ENCODE measurements at regions not wholly inside any gene's neighbourhood (a gene's known extent, or its start where the extent isn't known, plus 50 kb on each side); places are given as distances from the start of the nearest gene placed in this dataset.

GRCh38 chr11:71364806-71365205 lies 83.4 kb downstream of the DHCR7 start:
- Histone ChIP-seq H3K4me1 (no peaks in the 10 kb centered on the region), H3K4me3 (replicated peaks in 1 of 3) (no peak overlapping the region), H3K36me3 (no peaks in the 10 kb centered on the region), H3K27ac (no peak overlapping the region), H3K27me3 (no peaks in the 10 kb centered on the region), H3K9me3 (no peaks in the 10 kb centered on the region)
- DNase-seq: no peak
- WGBS, 2 donors: 90% methylated on average over 5 of the region's 5 CpGs; no CpG with 5 or more reads in 1 of the 2 donors
- no peak for TF ChIP-seq POLR2A (IDR thresholded peaks at IDR 0.05)
- TF ChIP-seq, protein P1, sequence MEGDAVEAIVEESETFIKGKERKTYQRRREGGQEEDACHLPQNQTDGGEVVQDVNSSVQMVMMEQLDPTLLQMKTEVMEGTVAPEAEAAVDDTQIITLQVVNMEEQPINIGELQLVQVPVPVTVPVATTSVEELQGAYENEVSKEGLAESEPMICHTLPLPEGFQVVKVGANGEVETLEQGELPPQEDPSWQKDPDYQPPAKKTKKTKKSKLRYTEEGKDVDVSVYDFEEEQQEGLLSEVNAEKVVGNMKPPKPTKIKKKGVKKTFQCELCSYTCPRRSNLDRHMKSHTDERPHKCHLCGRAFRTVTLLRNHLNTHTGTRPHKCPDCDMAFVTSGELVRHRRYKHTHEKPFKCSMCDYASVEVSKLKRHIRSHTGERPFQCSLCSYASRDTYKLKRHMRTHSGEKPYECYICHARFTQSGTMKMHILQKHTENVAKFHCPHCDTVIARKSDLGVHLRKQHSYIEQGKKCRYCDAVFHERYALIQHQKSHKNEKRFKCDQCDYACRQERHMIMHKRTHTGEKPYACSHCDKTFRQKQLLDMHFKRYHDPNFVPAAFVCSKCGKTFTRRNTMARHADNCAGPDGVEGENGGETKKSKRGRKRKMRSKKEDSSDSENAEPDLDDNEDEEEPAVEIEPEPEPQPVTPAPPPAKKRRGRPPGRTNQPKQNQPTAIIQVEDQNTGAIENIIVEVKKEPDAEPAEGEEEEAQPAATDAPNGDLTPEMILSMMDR (IDR thresholded peaks at IDR 0.05): no peak
- intact Hi-C loops (cut with DNase I): no loop called here

DNA sequence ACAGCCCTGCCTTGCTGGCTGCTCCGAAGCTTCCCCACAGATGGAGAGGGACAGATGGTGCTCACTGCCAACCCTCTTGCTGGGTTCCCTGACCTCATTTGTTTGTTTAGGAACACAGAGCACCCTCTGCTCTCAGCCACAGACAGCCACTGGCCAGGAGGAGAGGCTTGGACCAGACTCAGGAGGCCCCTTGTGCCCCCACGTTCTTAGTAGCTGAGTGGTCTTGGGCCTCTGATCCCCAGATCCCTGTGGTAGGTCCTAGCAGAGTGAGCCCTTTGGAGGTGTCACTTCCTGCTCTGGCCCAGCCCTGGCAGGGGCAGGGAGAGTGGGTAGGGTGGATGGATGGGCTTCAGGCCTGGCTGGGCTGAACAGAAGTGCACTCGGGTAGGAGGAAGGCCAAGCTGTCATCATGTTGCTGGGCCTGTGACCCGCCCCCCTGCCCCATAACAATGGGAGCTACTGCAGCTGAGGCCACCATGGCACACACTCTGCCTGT lies 84.0 kb downstream of the DHCR7 start:
- Histone ChIP-seq H3K4me3 (replicated peaks in 1 of 3) (no peak overlapping the region), H3K9me3 (no peaks in the 10 kb centered on the region), H3K4me1 (no peaks in the 10 kb centered on the region), H3K27ac (no peak overlapping the region), H3K36me3 (no peaks in the 10 kb centered on the region), H3K27me3 (no peaks in the 10 kb centered on the region)
- 51 to 60% methylated on average over 2 to 3 of the region's 4 CpGs for WGBS, 2 donors
- intact Hi-C loops (cut with DNase I): no loop called here
- TF ChIP-seq, protein P1 (IDR thresholded peaks at IDR 0.05): no peak
- no peak for TF ChIP-seq POLR2A (IDR thresholded peaks at IDR 0.05)
- peak in 1 of 2 donors; percentile 2 for DNase-seq

- Histone ChIP-seq H3K36me3 (no peaks in the 10 kb centered on the region), H3K27ac (no peak overlapping the region), H3K4me3 (replicated peaks in 1 of 3) (no peak overlapping the region), H3K4me1 (no peaks in the 10 kb centered on the region), H3K27me3 (no peaks in the 10 kb centered on the region), H3K9me3 (no peaks in the 10 kb centered on the region)
- intact Hi-C loops (cut with DNase I): no loop called here
- no peak for DNase-seq
- TF ChIP-seq POLR2A (IDR thresholded peaks at IDR 0.05): no peak
- 84 to 100% methylated on average over 4 of the region's 4 CpGs for WGBS, 2 donors
These were observed 84.5 kb downstream of the DHCR7 start for GRCh38 chr11:71363721-71364120.

DNA sequence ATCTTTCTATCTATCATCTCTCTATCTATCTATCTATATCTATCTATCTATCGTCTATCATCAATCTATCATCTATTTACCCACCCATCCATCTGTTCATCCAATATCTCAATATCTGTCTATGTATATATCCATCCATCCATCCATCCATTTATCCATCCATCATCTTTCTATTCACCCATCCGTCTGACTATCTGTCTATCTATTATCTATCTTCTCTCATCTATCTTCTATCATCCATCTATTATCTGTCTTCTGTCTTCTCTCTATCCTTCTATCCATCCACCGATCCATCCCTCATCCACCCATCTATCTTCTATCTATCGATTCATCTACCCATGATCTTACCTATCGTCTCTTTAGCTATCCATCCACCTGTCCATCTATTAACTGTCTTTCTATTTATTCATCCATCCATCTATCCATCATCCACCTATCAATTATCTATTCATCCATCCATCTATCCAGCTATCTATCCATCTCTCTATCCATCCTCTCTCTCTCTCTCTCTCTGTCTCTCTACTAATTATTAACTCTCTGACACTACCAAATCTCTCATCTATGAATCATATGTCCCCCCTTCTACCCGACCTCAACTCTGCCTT lies 89.1 kb downstream of the DHCR7 start:
- Histone ChIP-seq H3K27ac (no peak overlapping the region), H3K4me1 (no peaks in the 10 kb centered on the region), H3K36me3 (no peaks in the 10 kb centered on the region), H3K9me3 (no peaks in the 10 kb centered on the region), H3K27me3 (no peaks in the 10 kb centered on the region), H3K4me3 (replicated peaks in 1 of 3) (no peak overlapping the region)
- TF ChIP-seq, protein P1 (IDR thresholded peaks at IDR 0.05): no peak
- TF ChIP-seq POLR2A (IDR thresholded peaks at IDR 0.05): no peak
- intact Hi-C loops (cut with DNase I): no loop called here
- DNase-seq: no peak
- WGBS, 2 donors: 90 to 91% methylated on average over 6 of the region's 6 CpGs

DNA sequence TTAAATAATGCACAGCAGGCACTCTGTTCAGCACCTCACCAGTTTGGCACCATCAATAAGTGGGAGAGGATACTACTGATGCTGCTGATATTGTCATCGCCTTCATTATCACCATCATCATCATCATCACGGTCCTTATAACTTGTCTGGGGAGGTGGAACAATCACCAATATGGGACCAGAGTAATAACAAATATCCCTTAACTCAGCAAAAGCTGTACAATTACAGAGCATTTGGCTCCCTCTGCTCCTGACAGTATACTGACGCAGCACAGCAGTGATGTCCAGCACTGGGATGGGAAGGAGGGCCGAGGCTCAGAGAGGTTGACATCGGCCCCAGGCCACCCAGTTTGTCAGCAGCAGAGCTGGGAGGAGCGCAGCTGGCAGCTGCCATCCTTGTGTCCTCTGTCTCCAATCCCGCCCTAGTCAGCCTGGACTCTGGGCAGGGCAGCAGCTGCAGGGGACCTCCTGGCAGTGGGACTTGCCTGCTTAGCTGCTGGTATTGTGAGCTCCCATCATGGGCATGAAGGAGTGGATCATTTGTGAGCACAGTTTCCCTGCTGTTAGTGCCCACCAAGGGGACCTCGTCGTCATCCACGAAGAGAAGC lies 90.0 kb downstream of the DHCR7 start:
- H3K9me3 ChIP-seq: no peaks in the 10 kb centered on the region
- no peaks in the 10 kb centered on the region for H3K36me3 ChIP-seq
- intact Hi-C loops (cut with DNase I): no loop called here
- TF ChIP-seq, protein P1 (IDR thresholded peaks at IDR 0.05): no peak
- no peak for TF ChIP-seq POLR2A (IDR thresholded peaks at IDR 0.05)
- no peak overlapping the region for H3K4me3 ChIP-seq (replicated peaks in 1 of 3)
- 83 to 86% methylated on average over 6 to 10 of the region's 10 CpGs for WGBS, 2 donors
- no peak overlapping the region for H3K27ac ChIP-seq
- H3K27me3 ChIP-seq: no peaks in the 10 kb centered on the region
- DNase-seq: no peak
- no peaks in the 10 kb centered on the region for H3K4me1 ChIP-seq
